ENCODE measurements at regions not wholly inside any gene's neighbourhood (a gene's known extent, or its start where the extent isn't known, plus 50 kb on each side); places are given as distances from the start of the nearest gene placed in this dataset.
"Not testable (repeated sequence)": the region's sequence is repeated elsewhere in the genome, so short reads cannot be mapped to it uniquely, and the experiment has no call there.

GRCh38 chr4:19492606-19493005, 759.1 kb upstream of the SLIT2 start:
- DNase-seq: no peak

- DNase-seq: peak in 1 of 2 experiments; percentile 13
These were observed 765.3 kb upstream of the SLIT2 start for GRCh38 chr4:19486400-19486799.

- no peak for DNase-seq
These were observed 772.9 kb upstream of the SLIT2 start for GRCh38 chr4:19478791-19479190.

- DNase-seq: no peak
These were observed 778.1 kb upstream of the SLIT2 start for GRCh38 chr4:19473569-19473968.

- DNase-seq: no peak
These were observed 779.0 kb upstream of the SLIT2 start for GRCh38 chr4:19472666-19473065.

- not testable (repeated sequence) for DNase-seq
These were observed 781.7 kb upstream of the SLIT2 start for GRCh38 chr4:19470001-19470400.

DNA sequence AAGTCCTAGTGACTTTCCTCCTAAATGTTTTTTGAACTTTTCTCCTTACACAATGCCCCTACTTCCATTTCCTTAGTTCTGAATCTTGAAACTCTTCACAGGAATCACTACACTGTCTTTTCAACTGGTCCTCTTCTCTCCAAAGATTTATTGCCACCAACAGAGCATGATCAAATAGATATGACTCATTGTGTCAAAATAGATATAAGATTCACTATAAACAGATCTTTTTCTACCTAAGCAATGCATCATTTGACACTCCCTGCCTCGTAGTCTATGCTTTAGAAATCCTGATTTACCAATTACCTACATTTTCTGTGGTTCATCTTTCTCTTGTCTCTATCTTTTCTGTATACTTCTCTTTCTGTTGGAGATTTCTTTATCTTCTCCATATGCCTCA, 789.6 kb upstream of the SLIT2 start:
- DNase-seq: no peak

- DNase-seq: no peak
These were observed 795.7 kb upstream of the SLIT2 start for GRCh38 chr4:19455850-19456602.

GRCh38 chr4:19455196-19455595, 796.5 kb upstream of the SLIT2 start:
- no peak for DNase-seq

- DNase-seq: no peak
These were observed 813.5 kb upstream of the SLIT2 start for GRCh38 chr4:19438233-19438632.

DNA sequence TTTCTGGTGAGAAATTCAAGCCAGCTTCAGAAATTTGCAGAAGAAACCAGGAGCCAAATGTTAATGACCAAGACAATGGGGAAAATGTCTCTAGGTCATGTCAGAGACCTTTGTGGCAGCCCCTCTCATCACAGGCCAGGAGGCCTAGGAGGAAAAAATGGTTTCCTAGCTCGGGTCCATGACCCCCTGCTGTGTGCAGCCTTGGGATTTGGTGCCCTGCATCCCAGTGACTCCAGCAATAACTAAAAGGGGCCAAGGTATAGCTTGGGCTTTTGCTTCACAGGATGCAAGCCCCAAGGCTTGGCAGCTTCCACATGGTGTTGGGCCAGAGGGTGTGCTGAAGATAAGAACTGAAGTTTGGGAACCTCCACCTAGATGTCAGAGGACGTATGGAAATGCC, 814.7 kb upstream of the SLIT2 start:
- DNase-seq: no peak

DNA sequence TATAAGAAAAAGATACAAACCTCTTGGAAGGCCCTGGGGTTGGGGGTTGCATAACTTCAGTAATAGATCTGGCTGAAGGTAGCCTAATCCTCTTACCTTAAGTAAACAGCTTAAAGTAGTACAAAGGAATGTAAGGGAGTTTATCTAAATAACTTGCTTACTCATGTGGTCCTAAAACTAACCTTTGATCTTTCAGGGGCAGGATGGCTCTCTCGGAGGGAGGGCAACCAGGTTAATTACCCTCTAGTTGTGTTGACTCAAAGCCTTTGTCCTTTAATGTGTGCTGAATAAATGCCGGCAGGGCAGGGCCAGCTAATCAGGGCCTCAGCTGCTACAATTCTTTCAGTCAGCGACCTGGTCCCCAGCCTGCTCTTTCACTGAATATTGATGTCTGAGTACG, 822.0 kb upstream of the SLIT2 start:
- DNase-seq: no peak

DNA sequence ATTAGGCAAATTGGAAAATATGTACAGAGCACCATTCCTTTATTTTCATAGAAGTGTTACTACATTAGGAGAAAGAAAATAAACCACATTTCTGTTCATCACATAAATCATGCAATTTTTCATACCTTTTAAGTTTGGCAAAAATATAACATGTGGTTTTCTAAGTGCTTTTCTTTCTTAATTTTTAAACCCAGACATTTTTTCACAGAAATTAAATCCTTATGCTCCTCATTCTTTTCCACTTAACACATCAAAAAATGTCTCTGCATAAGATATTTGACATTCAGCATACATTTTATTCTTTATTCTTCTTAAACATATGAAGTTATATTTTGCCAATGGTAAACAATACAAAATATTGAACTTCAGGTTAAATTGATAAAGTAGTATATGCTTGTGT, 826.6 kb upstream of the SLIT2 start:
- DNase-seq: no peak

GRCh38 chr4:19417256-19417655, 834.4 kb upstream of the SLIT2 start:
- no peak for DNase-seq

- no peak for DNase-seq
These were observed 835.6 kb upstream of the SLIT2 start for GRCh38 chr4:19416146-19416545.

GRCh38 chr4:19408490-19408889, 843.2 kb upstream of the SLIT2 start:
- DNase-seq: no peak

DNA sequence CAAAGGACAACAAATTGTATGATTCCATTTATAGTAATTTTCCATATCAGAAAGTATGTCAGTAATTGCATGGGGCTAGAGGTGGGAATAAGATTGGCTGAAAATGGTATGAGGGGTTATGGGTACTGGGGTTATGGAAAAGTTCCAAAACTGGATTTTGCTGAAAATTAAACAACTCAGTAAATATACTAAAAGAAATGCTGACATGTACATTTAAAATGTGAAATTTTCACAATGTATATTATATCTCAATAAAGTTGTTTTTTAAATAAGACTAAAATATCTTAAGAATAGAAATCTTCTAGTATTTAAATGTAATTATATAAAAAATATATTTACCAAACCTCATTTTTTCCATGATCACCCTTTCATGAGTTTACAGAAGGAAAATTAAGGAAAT, 844.9 kb upstream of the SLIT2 start:
- DNase-seq: no peak

- DNase-seq: no peak
These were observed 847.8 kb upstream of the SLIT2 start for GRCh38 chr4:19403786-19404370.

- DNase-seq: no peak
These were observed 849.1 kb upstream of the SLIT2 start for GRCh38 chr4:19402581-19403065.

GRCh38 chr4:19401301-19402080, 850.2 kb upstream of the SLIT2 start:
- no peak for DNase-seq

GRCh38 chr4:19400820-19401219, 850.9 kb upstream of the SLIT2 start:
- no peak for DNase-seq

GRCh38 chr4:19399001-19399400, 852.7 kb upstream of the SLIT2 start:
- no peak for DNase-seq

DNA sequence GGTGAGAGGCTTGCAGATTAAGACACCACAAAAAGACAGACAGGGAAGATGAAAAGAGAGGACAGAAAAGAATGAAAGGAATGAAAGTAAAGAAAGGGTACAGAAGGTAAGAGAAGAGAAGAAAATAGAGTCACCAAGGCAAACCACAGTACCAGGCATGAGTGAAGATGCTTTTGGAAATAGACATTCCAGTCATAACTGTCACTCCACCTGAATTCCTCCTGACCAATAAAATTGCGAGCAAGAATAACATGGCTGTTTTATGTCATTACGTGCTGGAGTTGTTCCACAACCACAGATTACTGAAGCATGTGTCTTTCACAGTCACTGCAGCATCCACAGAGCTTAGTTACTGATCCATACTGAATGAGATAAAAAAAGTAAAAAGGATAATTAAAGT, 864.9 kb upstream of the SLIT2 start:
- no peak for DNase-seq

All from Kasumi-1 (cell line).